Left lung (tissue), 4 donors: ENCODE measurements at regions not wholly inside any gene's neighbourhood (a gene's known extent, or its start where the extent isn't known, plus 50 kb on each side); places are given as distances from the start of the nearest gene placed in this dataset.

Experiments
- ATAC-seq: fragments of 200-7000 bp; cut with Tn5 transposase; one replicate; pipeline ENCODE4 v1.9.1; 2020; ENCODE audit warnings: moderate library complexity
- DNase-seq, 4 donors: peaks; one replicate each; pipeline ENCODE4 v3.0.0-alpha.2; 2013 to 2020
- H3K27ac ChIP-seq, 2 donors: fragments of 200-600 bp; sonication (generic) in 1 of 2; one replicate each; pipeline versions ENCODE4 v1.5.0 to v1.8.0; 2020 to 2021
- H3K27me3 ChIP-seq, 2 donors: fragments of 200-600 bp; sonication (generic) in 1 of 2; one replicate each; pipeline versions ENCODE4 v1.5.0 to v1.8.0; 2020 to 2021
- H3K36me3 ChIP-seq, 2 donors: fragments of 200-600 bp; sonication (generic) in 1 of 2; one replicate each; pipeline versions ENCODE4 v1.5.0 to v1.8.0; 2020 to 2021
- H3K4me1 ChIP-seq, 2 donors: fragments of 200-600 bp; one replicate each; pipeline ENCODE4 v1.8.0; 2021
- H3K4me3 ChIP-seq, 2 donors: fragments of 200-600 bp; sonication (generic) in 1 of 2; one replicate each; pipeline versions ENCODE4 v1.5.0 to v1.8.0; 2020 to 2021; ENCODE audit warnings: mild to moderate bottlenecking in 1 of 2
- H3K9me3 ChIP-seq, 2 donors: fragments of 200-600 bp; sonication (generic) in 1 of 2; one replicate each; pipeline versions ENCODE4 v1.5.0 to v1.8.0; 2020 to 2021
- intact Hi-C, 2 donors: fragments of 100-400 bp; cut with DNase I; formaldehyde crosslinking; loops; one replicate each; pipeline versions ENCODE4 v1.11.2 to v1.14.2; 2022
- TF ChIP-seq, protein P1 (sequence below), 2 donors: fragments of 200-600 bp; sonication (generic) in 1 of 2; IDR thresholded peaks; one replicate each; pipeline versions ENCODE4 v1.5.0 to v1.8.0; 2021; ENCODE audit warnings: antibody characterized with exemption in 2 of 2
- donor health status: DM: no; HTN: yes; CAD: no.
- donor health status: DM: no; HTN: no; CAD: no.

DNA sequence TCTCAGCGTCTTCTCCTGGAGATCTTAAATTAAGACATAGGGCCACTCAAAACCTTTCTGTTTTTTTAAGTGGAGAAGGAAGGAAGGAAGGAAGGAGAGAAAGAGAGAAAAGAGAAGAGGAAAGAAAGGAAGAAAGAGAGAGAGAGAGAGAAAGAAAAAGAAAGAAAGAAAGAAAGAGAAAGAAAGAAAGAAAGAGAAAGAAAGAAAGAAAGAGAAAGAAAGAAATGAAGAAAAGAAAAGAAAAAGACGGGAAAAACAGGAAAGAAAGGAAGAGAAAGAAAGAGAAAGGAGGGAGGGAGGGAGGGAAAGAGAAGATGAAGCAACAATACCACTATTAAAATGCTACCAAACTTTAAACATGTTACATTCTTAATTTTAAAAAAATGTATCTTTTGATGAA, 336.5 kb upstream of the ARID1B start:
- intact Hi-C loops = no loop called here
- TF ChIP-seq, protein P1, sequence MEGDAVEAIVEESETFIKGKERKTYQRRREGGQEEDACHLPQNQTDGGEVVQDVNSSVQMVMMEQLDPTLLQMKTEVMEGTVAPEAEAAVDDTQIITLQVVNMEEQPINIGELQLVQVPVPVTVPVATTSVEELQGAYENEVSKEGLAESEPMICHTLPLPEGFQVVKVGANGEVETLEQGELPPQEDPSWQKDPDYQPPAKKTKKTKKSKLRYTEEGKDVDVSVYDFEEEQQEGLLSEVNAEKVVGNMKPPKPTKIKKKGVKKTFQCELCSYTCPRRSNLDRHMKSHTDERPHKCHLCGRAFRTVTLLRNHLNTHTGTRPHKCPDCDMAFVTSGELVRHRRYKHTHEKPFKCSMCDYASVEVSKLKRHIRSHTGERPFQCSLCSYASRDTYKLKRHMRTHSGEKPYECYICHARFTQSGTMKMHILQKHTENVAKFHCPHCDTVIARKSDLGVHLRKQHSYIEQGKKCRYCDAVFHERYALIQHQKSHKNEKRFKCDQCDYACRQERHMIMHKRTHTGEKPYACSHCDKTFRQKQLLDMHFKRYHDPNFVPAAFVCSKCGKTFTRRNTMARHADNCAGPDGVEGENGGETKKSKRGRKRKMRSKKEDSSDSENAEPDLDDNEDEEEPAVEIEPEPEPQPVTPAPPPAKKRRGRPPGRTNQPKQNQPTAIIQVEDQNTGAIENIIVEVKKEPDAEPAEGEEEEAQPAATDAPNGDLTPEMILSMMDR (IDR thresholded peaks at IDR 0.05) = no peak
- no peaks in the 10 kb centered on the region for H3K36me3 ChIP-seq
- H3K27me3 ChIP-seq = no peaks in the 10 kb centered on the region
- peaks cover 0 to 2% of the 10 kb centered on the region in 2 donors for H3K4me1 ChIP-seq
- H3K4me3 ChIP-seq = no peak overlapping the region
- H3K27ac ChIP-seq = no peak overlapping the region
- peaks cover 0 to 5% of the 10 kb centered on the region in 2 donors for H3K9me3 ChIP-seq
- DNase-seq (no peak), ATAC-seq (no peak)

DNA sequence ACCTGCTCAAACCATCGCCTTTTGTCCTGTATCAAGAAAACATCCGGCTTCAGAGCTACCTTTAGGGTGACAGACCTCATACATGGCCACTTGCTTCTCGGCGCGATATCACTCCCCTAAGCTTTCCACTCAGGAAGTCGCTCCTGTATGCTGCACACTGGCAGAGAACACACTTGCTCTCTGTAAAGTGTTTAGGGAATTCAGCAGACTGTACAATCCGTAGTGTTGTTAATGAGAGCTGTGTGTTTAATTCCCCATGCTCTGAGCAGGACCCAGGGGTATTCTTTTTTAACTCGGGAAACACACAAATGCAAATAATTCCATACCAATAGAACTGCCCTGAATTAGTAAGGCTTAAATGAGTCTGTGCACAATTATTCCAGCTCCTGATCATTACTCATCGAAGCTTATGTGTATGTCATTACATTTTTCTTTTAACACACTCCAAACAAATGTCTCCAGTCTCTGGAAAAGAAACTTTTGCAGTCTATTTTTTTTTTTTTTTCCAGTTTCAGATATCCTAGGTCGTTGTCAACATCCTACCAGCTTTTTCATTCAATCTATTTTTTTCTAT, 338.7 kb upstream of the ARID1B start:
- peak in 1 of 4 donors; percentile 7 for DNase-seq
- intact Hi-C loops = no loop called here

DNA sequence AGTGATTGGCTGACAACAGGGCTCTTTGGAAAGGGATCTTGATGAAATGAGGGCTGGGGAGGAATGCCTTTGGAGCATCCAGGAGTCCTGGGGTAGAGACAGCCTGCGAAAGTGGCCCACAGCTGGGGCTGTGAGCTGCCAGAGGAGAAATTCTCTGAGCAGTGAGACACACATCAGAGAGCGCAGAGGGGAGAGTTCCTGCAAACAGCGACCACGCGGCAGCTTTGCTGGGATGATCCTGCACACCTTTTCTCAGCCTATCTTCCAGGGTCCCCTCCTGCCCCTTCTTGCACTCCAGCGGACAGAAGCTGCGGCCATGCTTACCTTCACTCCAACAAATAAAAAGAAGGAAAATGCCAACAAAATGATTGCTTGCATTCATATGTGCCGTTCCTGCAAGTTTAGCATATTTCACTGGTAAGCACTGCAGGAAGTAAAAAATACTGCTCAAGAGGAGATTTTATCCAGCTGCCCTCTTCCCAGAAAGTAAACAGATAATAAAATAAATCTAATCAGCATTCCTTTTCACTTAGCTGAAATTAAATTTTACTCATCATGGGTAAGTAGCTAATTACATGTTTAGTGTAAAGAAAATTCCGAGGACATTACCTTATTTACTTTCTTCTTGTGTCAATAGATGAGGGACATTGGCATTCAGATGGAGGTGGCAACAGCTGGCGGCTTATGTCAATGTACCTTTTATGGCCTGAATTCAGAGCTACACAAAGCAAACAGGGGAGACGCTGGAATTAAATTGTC, 339.9 kb upstream of the ARID1B start:
- H3K9me3 ChIP-seq = peaks cover 0 to 7% of the 10 kb centered on the region in 2 donors
- DNase-seq (peak in 2 of 4 donors; percentile 11 to 16), ATAC-seq (no peak)
- H3K27ac ChIP-seq = no peak overlapping the region
- H3K4me3 ChIP-seq = no peak overlapping the region
- H3K4me1 ChIP-seq = peaks cover 0 to 2% of the 10 kb centered on the region in 2 donors
- H3K27me3 ChIP-seq = no peaks in the 10 kb centered on the region
- no peaks in the 10 kb centered on the region for H3K36me3 ChIP-seq
- TF ChIP-seq, protein P1 (IDR thresholded peaks at IDR 0.05) = no peak
- intact Hi-C loops = no loop called here

More for the DNA sequence above, 338.7 kb upstream of the ARID1B start:
- Histone ChIP-seq H3K9me3 (peaks cover 0 to 7% of the 10 kb centered on the region in 2 donors), H3K4me3 (no peak overlapping the region), H3K36me3 (no peaks in the 10 kb centered on the region), H3K27me3 (no peaks in the 10 kb centered on the region), H3K27ac (no peak overlapping the region), H3K4me1 (peaks cover 0 to 2% of the 10 kb centered on the region in 2 donors)
- no peak for ATAC-seq
- TF ChIP-seq, protein P1 (IDR thresholded peaks at IDR 0.05) = no peak

DNA sequence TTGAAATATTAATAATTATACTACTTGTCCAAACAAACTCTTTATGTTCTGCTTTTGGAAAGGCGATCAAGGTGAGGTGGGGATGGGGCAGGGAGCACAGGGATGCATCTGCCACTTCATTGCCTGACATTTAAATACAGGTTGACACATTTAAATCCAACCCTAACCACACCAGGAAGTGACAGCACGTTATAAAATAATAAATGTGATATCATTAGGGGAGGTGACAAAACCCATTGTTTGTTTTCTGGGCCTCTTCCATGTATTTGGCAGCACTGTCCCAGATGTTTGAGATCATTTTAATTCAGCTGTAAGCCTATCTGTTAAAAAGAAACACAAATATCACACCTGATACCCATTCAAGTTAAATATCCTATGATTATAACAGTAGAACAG, 342.4 kb upstream of the ARID1B start:
- intact Hi-C loops = no loop called here
- Histone ChIP-seq H3K27ac (no peak overlapping the region), H3K4me1 (peaks cover 0 to 2% of the 10 kb centered on the region in 2 donors), H3K9me3 (peaks cover 0 to 2% of the 10 kb centered on the region in 2 donors), H3K36me3 (no peaks in the 10 kb centered on the region), H3K27me3 (no peaks in the 10 kb centered on the region), H3K4me3 (no peak overlapping the region)
- no peak for ATAC-seq
- DNase-seq = no peak
- TF ChIP-seq, protein P1 (IDR thresholded peaks at IDR 0.05) = no peak

DNA sequence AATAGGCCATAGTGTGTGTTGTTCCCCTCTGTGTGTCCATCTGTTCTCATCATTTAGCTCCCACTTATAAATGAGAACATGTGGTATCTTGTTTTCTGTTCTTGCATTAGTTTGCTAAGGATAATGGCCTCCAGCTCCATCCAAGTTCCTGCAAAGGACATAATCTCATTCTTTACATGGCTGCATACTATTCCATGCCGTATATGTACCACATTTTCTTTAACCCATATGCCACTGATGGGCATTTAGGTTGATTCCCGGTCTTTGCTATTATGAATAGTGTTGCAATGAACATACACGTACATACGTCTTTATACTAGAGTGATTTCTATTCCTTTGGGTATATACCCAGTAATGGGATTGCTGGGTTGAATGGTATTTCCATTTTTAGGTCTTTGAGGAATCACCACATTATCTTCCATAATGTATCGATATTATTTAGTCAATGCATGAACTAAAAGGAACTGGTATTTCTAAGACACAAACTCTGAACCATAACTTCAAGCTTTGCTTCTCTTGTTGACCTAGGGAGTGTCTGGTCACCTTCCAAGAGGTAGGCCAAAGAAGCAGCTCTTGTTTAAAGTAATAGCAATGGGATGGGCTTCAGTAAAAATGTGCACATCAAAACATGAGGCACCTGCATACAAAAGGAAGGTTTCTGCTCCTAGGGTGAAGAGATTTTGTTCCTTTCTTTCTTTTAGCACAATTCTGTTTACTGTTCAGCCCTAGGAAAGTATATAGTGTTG, 343.0 kb upstream of the ARID1B start:
- H3K4me1 ChIP-seq = peaks cover 0 to 2% of the 10 kb centered on the region in 2 donors
- intact Hi-C loops = no loop called here
- H3K4me3 ChIP-seq = no peak overlapping the region
- peaks cover 0 to 2% of the 10 kb centered on the region in 2 donors for H3K9me3 ChIP-seq
- no peaks in the 10 kb centered on the region for H3K27me3 ChIP-seq
- TF ChIP-seq, protein P1 (IDR thresholded peaks at IDR 0.05) = no peak
- ATAC-seq = no peak
- H3K36me3 ChIP-seq = no peaks in the 10 kb centered on the region
- no peak overlapping the region for H3K27ac ChIP-seq
- no peak for DNase-seq
